ENCODE measurements at regions not wholly inside any gene's neighbourhood (a gene's known extent, or its start where the extent isn't known, plus 50 kb on each side); places are given as distances from the start of the nearest gene placed in this dataset.

DNA sequence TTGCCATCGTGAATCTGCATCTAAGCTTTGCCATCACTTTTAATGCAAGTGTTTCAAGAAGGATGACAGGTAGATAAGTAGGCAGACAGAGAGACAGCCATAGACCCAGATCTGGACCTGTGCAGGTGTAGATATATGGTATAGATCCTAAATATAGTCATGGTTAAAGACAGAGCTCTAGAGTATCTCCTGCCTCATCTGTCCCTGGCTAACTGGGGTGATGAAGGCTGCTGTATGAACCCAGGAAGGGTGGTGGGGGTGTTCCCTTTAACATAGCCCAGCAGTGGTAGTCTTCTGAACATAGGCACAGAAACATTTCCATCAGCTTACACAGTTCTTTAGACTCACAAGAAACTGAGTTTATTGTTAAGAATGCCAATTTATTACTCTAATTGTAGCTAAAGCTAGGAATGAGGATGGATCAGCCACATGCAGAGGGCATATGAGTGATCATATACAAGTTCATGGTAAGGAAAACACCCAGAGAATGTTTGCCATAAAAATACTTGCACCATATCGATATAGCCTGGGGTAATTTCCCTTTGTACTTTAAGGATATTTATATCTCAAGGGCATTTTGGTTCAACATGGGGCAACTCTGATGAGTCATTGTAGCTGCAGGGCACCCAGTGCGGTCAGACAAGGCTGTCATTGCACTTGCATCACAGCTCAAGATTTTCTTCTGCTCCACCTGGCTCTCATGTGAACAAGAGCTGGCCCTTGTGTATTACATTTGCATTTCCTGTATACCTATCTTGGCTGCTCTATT, 587.2 kb downstream of the EPM2A start:
- Mint-ChIP-seq H3K4me1 (peaks cover 6% of the 10 kb centered on the region), H3K9me3 (no peaks in the 10 kb centered on the region), H3K4me3 (no peak overlapping the region), H3K27me3 (ENCODE audit: low read depth) (peaks cover 4% of the 10 kb centered on the region), H3K27ac (no peak overlapping the region), H3K36me3 (ENCODE audit: low read depth) (no peaks in the 10 kb centered on the region)
- TF ChIP-seq, protein P1, sequence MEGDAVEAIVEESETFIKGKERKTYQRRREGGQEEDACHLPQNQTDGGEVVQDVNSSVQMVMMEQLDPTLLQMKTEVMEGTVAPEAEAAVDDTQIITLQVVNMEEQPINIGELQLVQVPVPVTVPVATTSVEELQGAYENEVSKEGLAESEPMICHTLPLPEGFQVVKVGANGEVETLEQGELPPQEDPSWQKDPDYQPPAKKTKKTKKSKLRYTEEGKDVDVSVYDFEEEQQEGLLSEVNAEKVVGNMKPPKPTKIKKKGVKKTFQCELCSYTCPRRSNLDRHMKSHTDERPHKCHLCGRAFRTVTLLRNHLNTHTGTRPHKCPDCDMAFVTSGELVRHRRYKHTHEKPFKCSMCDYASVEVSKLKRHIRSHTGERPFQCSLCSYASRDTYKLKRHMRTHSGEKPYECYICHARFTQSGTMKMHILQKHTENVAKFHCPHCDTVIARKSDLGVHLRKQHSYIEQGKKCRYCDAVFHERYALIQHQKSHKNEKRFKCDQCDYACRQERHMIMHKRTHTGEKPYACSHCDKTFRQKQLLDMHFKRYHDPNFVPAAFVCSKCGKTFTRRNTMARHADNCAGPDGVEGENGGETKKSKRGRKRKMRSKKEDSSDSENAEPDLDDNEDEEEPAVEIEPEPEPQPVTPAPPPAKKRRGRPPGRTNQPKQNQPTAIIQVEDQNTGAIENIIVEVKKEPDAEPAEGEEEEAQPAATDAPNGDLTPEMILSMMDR (IDR thresholded peaks at IDR 0.05; ENCODE audit: unreplicated experiment in 3 of 3), result no peak

DNA sequence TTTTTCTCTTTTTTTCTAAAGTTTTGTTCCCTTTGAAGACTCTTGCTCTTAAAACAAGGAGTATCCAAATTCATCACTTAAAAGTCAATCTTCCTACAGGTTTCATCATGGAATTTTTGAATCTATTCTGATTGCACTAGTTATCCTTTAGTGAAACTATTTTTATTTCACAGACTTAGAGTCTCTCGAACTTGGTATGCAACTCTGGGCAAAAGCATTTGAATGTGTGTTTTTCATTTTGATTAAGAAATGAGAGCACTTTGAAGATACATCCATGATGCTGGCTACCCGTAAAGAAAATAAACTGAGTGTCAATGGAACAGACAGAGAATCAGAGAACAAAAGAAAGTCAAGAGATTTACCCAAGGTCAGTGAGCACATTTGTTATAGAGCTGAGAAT, 586.5 kb downstream of the EPM2A start:
- no peaks in the 10 kb centered on the region for H3K9me3 Mint-ChIP-seq
- H3K27ac Mint-ChIP-seq, result no peak overlapping the region
- H3K36me3 Mint-ChIP-seq (ENCODE audit: low read depth), result no peaks in the 10 kb centered on the region
- peaks cover 4% of the 10 kb centered on the region for H3K27me3 Mint-ChIP-seq (ENCODE audit: low read depth)
- H3K4me3 Mint-ChIP-seq, result no peak overlapping the region
- H3K4me1 Mint-ChIP-seq, result peaks cover 6% of the 10 kb centered on the region
- TF ChIP-seq, protein P1 (IDR thresholded peaks at IDR 0.05; ENCODE audit: unreplicated experiment in 3 of 3), result no peak

DNA sequence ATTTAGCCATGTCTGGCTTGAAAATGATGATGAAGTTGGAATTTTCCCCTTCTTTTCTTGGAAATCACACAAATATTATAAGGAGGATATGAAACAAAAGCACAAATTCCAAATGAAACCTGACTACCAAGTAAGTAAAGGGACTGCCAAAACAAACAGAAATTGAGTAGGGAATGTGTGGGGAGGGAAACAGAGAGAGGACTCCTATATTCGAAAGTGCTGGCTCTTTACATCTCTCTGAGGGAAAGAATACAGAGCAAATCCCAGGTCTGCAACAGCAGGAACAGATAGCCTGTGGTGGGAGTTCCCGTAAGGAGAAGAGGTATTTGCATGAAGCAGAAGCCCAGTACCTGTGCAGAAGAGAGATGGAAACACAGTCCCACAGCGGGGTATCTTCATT, 583.7 kb downstream of the EPM2A start:
- TF ChIP-seq, protein P1 (IDR thresholded peaks at IDR 0.05; ENCODE audit: unreplicated experiment in 3 of 3), result no peak
- Mint-ChIP-seq H3K27ac (peak overlapping the region; percentile 20 to 46 (median 33)), H3K9me3 (peaks cover 3% of the 10 kb centered on the region), H3K27me3 (ENCODE audit: low read depth) (peaks cover 4% of the 10 kb centered on the region), H3K36me3 (ENCODE audit: low read depth) (no peaks in the 10 kb centered on the region), H3K4me1 (peaks cover 6% of the 10 kb centered on the region), H3K4me3 (no peak overlapping the region)

DNA sequence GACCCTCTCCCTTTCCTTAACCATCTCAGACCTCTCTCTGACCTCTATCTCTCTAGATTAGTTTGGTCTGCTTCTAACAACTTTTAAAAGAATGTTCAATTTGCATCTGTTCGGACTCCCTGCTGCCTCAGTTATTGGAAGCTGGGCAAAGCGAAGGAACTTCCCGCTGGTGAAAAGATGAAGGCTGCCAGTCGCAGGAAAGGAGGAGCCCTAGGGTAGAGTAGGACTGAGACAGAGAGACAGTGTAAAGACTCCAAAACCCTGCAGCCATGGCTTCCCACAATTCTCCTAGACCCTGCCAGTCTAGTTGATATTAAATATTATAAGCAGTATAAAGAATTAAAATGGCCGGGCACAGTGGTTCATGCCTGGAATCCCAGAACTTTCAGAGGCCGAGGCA, 581.8 kb downstream of the EPM2A start:
- Mint-ChIP-seq H3K9me3 (peaks cover 11% of the 10 kb centered on the region), H3K27me3 (ENCODE audit: low read depth) (peaks cover 4% of the 10 kb centered on the region), H3K4me1 (peaks cover 6% of the 10 kb centered on the region), H3K4me3 (no peak overlapping the region), H3K36me3 (ENCODE audit: low read depth) (no peaks in the 10 kb centered on the region), H3K27ac (no peak overlapping the region)
- TF ChIP-seq, protein P1 (IDR thresholded peaks at IDR 0.05; ENCODE audit: unreplicated experiment in 3 of 3), result no peak

DNA sequence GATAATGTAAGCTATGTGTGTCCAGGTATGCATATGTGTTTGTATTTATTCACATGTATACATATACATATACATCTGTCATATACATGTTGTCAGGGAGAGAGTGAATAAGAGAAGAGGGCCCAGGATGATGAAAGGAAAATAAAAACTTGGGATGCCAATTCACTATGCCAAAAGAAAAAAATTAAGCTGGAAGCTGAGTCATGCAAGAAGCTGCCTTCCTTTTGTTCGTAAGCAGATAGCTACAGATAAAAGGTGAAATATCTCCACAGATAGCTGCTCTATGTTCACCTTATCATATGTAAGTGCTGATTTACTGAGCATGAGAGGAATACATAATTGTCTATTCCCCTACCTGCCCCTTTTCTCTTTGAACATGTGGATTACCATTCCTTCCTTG, 579.9 kb downstream of the EPM2A start:
- peaks cover 6% of the 10 kb centered on the region for H3K4me1 Mint-ChIP-seq
- peaks cover 17% of the 10 kb centered on the region for H3K9me3 Mint-ChIP-seq
- no peaks in the 10 kb centered on the region for H3K36me3 Mint-ChIP-seq (ENCODE audit: low read depth)
- peaks cover 4% of the 10 kb centered on the region for H3K27me3 Mint-ChIP-seq (ENCODE audit: low read depth)
- no peak overlapping the region for H3K4me3 Mint-ChIP-seq
- TF ChIP-seq, protein P1 (IDR thresholded peaks at IDR 0.05; ENCODE audit: unreplicated experiment in 3 of 3), result no peak
- H3K27ac Mint-ChIP-seq, result no peak overlapping the region

Measured in nephron (organoid).